EL (cell line): ENCODE measurements at regions not wholly inside any gene's neighbourhood (a gene's known extent, or its start where the extent isn't known, plus 50 kb on each side); places are given as distances from the start of the nearest gene placed in this dataset.
"Not testable (repeated sequence)": the region's sequence is repeated elsewhere in the genome, so short reads cannot be mapped to it uniquely, and the experiment has no call there.

Experiments used
- DNase-seq: peaks from one replicate; pipeline ENCODE4 v3.0.0-alpha.2; 2016

DNA sequence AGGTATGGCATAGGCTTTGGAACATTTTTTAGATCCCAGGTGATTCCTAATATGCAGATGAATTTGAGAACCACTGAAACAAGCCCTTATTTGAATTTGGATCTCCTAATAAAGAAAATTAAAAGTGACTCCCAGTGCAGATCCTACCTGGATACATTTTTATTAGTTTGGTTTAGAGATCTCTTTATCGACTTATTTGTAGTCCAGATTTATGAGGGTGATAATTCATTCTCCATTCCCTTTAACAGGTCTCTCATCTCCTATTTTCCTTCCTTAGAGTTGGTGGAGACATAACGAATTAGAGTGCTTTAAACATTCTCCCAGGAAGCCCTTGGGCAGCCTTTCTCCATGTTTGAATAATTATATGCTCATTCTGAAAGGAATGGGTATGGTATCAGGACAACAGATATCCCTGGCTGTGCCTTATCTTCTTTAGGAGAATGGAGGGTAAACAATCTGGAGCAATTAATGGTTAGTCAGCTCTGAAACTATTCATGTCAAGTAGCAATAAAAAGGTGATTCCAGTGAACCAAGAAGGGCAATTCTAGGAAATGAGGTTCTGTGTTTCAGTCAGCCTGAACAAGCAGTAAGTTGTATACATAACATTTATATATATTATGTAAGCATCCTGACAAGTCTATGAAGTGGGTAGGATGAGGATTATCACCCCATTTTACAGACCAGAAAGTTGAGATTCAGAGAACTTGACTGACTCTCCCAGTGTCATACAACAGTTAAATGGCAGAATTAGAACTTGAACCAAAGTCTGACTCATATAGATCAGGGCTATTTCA, 53.9 kb upstream of the RCE1 start:
- DNase-seq: peak; percentile 6

DNA sequence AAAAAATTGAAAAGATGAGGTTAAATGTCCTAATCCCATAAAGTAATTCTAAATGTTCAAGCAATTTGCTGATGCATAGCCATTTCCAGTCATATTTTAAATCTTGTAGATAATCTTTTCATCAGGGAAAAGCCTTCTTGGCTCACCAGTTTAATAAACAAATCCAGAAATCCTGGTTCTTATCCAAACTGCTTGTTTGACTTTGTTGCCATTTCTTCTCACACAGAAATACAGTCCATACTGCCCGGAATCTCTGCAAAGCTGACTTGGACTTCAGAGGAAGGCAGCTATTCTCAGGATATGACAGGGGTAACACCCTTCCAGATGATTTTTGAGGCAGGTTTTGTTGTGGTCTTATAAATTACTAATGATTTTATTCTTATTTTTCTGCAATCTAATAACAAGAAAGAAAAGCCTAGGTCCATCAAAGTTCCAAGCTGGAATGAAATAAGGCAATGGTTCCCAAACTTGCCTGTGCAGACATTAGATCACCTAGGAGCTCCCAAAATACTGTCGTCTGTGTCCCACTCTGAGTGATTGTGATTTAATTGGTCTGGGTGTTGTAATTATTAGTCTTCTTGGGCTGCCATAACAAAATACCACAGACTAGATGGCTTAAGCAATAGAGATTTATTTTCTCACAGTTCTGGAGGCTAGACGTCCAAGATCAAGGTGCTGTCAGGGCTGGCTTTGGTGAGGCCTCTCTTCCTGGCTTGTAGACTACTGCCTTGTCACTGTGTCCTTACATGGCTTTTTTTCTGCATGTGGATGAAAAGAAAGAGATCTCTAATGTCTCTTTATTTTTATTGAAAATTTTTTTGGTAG, 55.1 kb upstream of the RCE1 start:
- no peak for DNase-seq

DNA sequence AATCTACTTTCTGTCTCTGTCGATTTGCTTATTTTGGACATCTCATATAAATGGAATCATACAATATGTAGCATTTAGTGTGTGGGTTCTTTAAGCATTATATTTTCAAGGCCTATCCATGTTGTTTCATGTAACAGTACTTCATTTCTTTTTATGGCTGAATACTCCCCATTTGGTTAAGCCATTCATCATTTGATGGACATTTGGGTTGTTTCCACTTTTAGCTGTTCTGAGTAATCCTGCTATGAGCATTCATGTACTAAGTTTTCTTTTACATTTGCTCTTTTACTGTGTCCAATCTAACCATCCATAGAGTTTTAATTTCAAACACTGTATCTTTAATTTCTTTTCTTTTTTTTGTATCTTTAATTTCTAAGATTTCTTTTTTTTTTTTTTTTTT, 55.6 kb upstream of the SPTBN2 start:
- no peak for DNase-seq

- no peak for DNase-seq
Observed at GRCh38 chr11:66782726-66783125, 53.7 kb upstream of the SPTBN2 start.

- DNase-seq: not testable (repeated sequence)
Observed at GRCh38 chr11:66779651-66780050, 50.6 kb upstream of the SPTBN2 start.
